PC-3 (cell line): ENCODE measurements at regions not wholly inside any gene's neighbourhood (a gene's known extent, or its start where the extent isn't known, plus 50 kb on each side); places are given as distances from the start of the nearest gene placed in this dataset.
A peak's percentile ranks its signal among the peaks of the same experiment; 100 is the strongest.

Experiments used
- ATAC-seq: fragments of 200-7000 bp; cut with Tn5 transposase; 2 replicates; pipeline ENCODE4 v1.9.1; 2020; ENCODE audit warnings: mild to moderate bottlenecking, moderate library complexity
- BruUV-seq: library from RNA; stranded (reverse); fragments of 400-500 nt; replicated peaks from 2 replicates; lab custom pipeline; 2021; lab: Mats Ljungman, UMichigan
- CTCF ChIA-PET: fragments of 300-600 bp; sonication (Branson Sonifier 250); formaldehyde crosslinking; loops from one replicate; lab custom pipeline; 2022; ENCODE audit warnings: antibody characterized with exemption; lab: Charles Lee
- POLR2A ChIA-PET: fragments of 300-600 bp; sonication (Branson Sonifier 250); formaldehyde crosslinking; loops from one replicate; lab custom pipeline; 2022; ENCODE audit warnings: antibody characterized with exemption; ENCODE audit not compliant: unreplicated experiment; lab: Charles Lee
- DNase-seq: peaks from one replicate; pipeline ENCODE4 v3.0.0-alpha.2; 2015
- H2AFZ ChIP-seq: fragments of 300-600 bp; sonication (generic); 2 replicates; pipeline ENCODE4 v1.6.0; 2016; ENCODE audit warnings: antibody characterized with exemption, low read length
- H3F3A ChIP-seq: fragments of 300-600 bp; sonication (generic); one replicate; pipeline ENCODE4 v1.6.0; 2017; ENCODE audit warnings: antibody characterized with exemption, low read length, control low read depth, mild to moderate bottlenecking; ENCODE audit not compliant: unreplicated experiment
- H3K27ac ChIP-seq: fragments of 300-600 bp; sonication (generic); 2 replicates; pipeline ENCODE4 v1.5.1; 2016; ENCODE audit warnings: mild to moderate bottlenecking, low read length
- H3K27me3 ChIP-seq: fragments of 300-600 bp; sonication (generic); 2 replicates; pipeline ENCODE4 v1.6.1; 2016; ENCODE audit warnings: low read length, mixed read lengths
- H3K36me3 ChIP-seq: fragments of 300-600 bp; sonication (generic); 2 replicates; pipeline ENCODE4 v1.6.1; 2016; ENCODE audit warnings: low read depth, mixed run types, low read length, mixed read lengths
- H3K4me1 ChIP-seq: fragments of 300-600 bp; sonication (generic); 2 replicates; pipeline ENCODE4 v1.5.1; 2016; ENCODE audit warnings: low read length; ENCODE audit not compliant: insufficient read depth
- H3K4me2 ChIP-seq: fragments of 300-600 bp; sonication (generic); 2 replicates; pipeline ENCODE4 v1.6.0; 2016; ENCODE audit warnings: low read length
- H3K4me3 ChIP-seq: fragments of 300-600 bp; sonication (generic); 2 replicates; pipeline ENCODE4 v1.5.1; 2016; ENCODE audit warnings: mild to moderate bottlenecking, low read length, mixed read lengths
- H3K79me2 ChIP-seq: fragments of 300-600 bp; sonication (generic); 2 replicates; pipeline ENCODE4 v1.6.1; 2017; ENCODE audit warnings: low read length, mixed read lengths
- H3K9ac ChIP-seq: fragments of 300-600 bp; sonication (generic); 2 replicates; pipeline ENCODE4 v1.6.0; 2016; ENCODE audit warnings: mild to moderate bottlenecking, low read length
- H3K9me2 ChIP-seq: fragments of 300-600 bp; sonication (generic); replicated peaks from 2 replicates; pipeline ENCODE4 v1.6.1; 2016; ENCODE audit warnings: mixed run types, low read length, mixed read lengths
- H3K9me3 ChIP-seq: fragments of 300-600 bp; sonication (generic); 2 replicates; pipeline ENCODE4 v1.6.1; 2016; ENCODE audit warnings: low read length, mixed read lengths
- H4K20me1 ChIP-seq: fragments of 300-600 bp; sonication (generic); 2 replicates; pipeline ENCODE4 v1.6.1; 2016; ENCODE audit warnings: low read length, mixed read lengths
- EZH2 ChIP-seq: fragments of 300-600 bp; sonication (generic); IDR thresholded peaks from one replicate; pipeline ENCODE4 v1.6.1; 2017; ENCODE audit warnings: antibody characterized with exemption, mild to moderate bottlenecking, low read length; ENCODE audit not compliant: unreplicated experiment
- EZH2phosphoT487 ChIP-seq: fragments of 300-600 bp; sonication (generic); IDR thresholded peaks from 2 replicates; pipeline ENCODE4 v1.6.1; 2018; ENCODE audit warnings: mild to moderate bottlenecking, antibody characterized with exemption, low read length, borderline replicate concordance
- intact Hi-C: fragments of 100-400 bp; cut with micrococcal nuclease; formaldehyde crosslinking; loops from 2 replicates; pipeline ENCODE4 v1.9.0; 2023
- TF ChIP-seq, protein P1 (sequence below): fragments of 300-600 bp; sonication (generic); conservative IDR thresholded peaks from 2 replicates; pipeline ENCODE4 v1.5.1; 2017; ENCODE audit warnings: antibody characterized with exemption, low read depth, mild to moderate bottlenecking, low read length

- peak overlapping the region; percentile 50 for H3K4me2 ChIP-seq
- ChIA-PET CTCF (interaction anchor here (0.5 to 2.4 kb wide), 22 partner anchors 26 to 812 kb away, joined by 3 to 111 read pairs (median 4); no protein-coding TSS in a partner anchor), POLR2A (interaction anchor here (0.5 kb wide), 1 partner anchor 302 kb away, joined by 3 read pairs; no protein-coding TSS in a partner anchor)
- H3F3A ChIP-seq: no peaks in the 10 kb centered on the region
- no peak overlapping the region for H3K27ac ChIP-seq
- peak; percentile 84 for DNase-seq
- intact Hi-C loops: loop anchor here (1.0 to 5.0 kb wide), 5 partner anchors 70 to 728 kb away; no protein-coding TSS in a partner anchor
- no peak overlapping the region for H3K4me3 ChIP-seq
- no TSS peak for BruUV-seq
- ATAC-seq: peak; percentile 82
- H3K36me3 ChIP-seq: no peaks in the 10 kb centered on the region
- H4K20me1 ChIP-seq: no peaks in the 10 kb centered on the region
- H3K9ac ChIP-seq: no peak overlapping the region
- no peaks in the 10 kb centered on the region for H3K9me3 ChIP-seq
- peaks cover 19% of the 10 kb centered on the region for H3K4me1 ChIP-seq
- H3K9me2 ChIP-seq: no peaks in the 10 kb centered on the region
- H3K79me2 ChIP-seq: no peaks in the 10 kb centered on the region
- TF ChIP-seq EZH2phosphoT487 (no peak), EZH2 (no peak)
- TF ChIP-seq, protein P1, sequence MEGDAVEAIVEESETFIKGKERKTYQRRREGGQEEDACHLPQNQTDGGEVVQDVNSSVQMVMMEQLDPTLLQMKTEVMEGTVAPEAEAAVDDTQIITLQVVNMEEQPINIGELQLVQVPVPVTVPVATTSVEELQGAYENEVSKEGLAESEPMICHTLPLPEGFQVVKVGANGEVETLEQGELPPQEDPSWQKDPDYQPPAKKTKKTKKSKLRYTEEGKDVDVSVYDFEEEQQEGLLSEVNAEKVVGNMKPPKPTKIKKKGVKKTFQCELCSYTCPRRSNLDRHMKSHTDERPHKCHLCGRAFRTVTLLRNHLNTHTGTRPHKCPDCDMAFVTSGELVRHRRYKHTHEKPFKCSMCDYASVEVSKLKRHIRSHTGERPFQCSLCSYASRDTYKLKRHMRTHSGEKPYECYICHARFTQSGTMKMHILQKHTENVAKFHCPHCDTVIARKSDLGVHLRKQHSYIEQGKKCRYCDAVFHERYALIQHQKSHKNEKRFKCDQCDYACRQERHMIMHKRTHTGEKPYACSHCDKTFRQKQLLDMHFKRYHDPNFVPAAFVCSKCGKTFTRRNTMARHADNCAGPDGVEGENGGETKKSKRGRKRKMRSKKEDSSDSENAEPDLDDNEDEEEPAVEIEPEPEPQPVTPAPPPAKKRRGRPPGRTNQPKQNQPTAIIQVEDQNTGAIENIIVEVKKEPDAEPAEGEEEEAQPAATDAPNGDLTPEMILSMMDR: peak; percentile 76
- no peaks in the 10 kb centered on the region for H3K27me3 ChIP-seq
- H2AFZ ChIP-seq: peak overlapping the region; percentile 49; the same call in 1 of the 2 replicates
Observed at GRCh38 chr3:102536456-102536855, 101.6 kb downstream of the ZPLD1 start.

DNA sequence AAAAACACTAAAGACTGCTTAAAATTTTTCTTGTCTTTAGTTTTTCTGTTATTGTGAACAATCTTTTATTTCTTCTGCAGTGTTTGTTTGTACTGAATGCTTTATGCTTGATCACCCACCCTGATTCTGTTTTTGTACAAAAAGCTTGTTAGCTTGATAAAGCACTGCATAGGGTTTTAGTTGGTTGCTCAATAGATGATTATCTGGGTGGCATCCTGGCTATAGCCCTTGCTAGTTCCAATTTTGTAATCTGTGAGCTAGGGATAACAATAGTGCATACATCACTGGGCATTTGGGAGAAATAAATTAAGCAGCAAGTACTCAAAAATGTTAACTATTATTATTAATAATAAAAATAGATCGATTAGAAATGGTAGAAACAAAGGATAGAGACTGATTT lies 102.3 kb downstream of the ZPLD1 start:
- ATAC-seq: no peak
- no TSS peak for BruUV-seq
- Histone ChIP-seq H3F3A (no peaks in the 10 kb centered on the region), H3K27ac (no peak overlapping the region), H2AFZ (peak overlapping the region; percentile 49; the same call in 1 of the 2 replicates), H3K9me2 (no peaks in the 10 kb centered on the region), H3K9me3 (no peaks in the 10 kb centered on the region), H4K20me1 (no peaks in the 10 kb centered on the region), H3K4me2 (peak overlapping the region; percentile 50; the same call in 1 of the 2 replicates), H3K4me1 (peaks cover 13% of the 10 kb centered on the region), H3K9ac (no peak overlapping the region), H3K79me2 (no peaks in the 10 kb centered on the region), H3K27me3 (no peaks in the 10 kb centered on the region), H3K36me3 (no peaks in the 10 kb centered on the region), H3K4me3 (no peak overlapping the region)
- intact Hi-C loops: loop anchor here (2.0 to 5.0 kb wide), 2 partner anchors 215 to 728 kb away; no protein-coding TSS in a partner anchor
- ChIA-PET CTCF (interaction anchor here (0.5 to 2.4 kb wide), 19 partner anchors 26 to 813 kb away, joined by 3 to 111 read pairs (median 4); no protein-coding TSS in a partner anchor), POLR2A (interaction anchor here (0.5 kb wide), 1 partner anchor 303 kb away, joined by 3 read pairs; no protein-coding TSS in a partner anchor)
- TF ChIP-seq, protein P1: no peak
- no peak for TF ChIP-seq EZH2
- TF ChIP-seq EZH2phosphoT487: no peak
- DNase-seq: no peak

DNA sequence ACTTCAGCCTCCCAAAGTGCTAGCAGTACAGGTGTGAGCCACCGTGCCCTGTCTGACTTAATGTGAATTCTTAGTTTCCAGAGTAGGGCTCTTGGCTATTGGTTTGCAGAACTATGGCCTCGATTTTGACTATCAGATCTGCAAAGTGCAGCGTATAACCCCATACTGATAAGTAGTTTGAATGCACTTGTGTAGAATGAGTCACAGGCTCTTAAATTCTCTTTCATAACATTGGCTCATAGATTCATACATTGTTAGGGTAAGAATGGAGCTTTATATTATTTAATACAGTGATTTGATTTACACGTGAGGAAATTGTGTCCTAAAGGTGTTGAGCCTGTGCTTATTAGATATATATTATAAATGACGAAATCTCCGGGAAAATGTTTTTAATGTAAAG lies 109.9 kb downstream of the ZPLD1 start:
- TF ChIP-seq, protein P1: no peak
- TF ChIP-seq EZH2phosphoT487 (no peak), EZH2 (no peak)
- Histone ChIP-seq H3K36me3 (no peaks in the 10 kb centered on the region), H3K9me2 (no peaks in the 10 kb centered on the region), H3K9me3 (no peaks in the 10 kb centered on the region), H3K27ac (no peak overlapping the region), H3K4me2 (no peak overlapping the region), H3K4me1 (no peaks in the 10 kb centered on the region), H3F3A (no peaks in the 10 kb centered on the region), H3K27me3 (no peaks in the 10 kb centered on the region), H3K9ac (no peak overlapping the region), H2AFZ (no peak overlapping the region), H4K20me1 (no peaks in the 10 kb centered on the region), H3K79me2 (no peaks in the 10 kb centered on the region), H3K4me3 (no peak overlapping the region)
- ATAC-seq (peak; percentile 93), DNase-seq (peak; percentile 18)
- ChIA-PET CTCF (no interaction called here), POLR2A (interaction anchor here (0.6 kb wide), 1 partner anchor 134 kb away, joined by 3 read pairs; no protein-coding TSS in a partner anchor)
- intact Hi-C loops: no loop called here
- BruUV-seq: no TSS peak
